ENCODE measurements at regions not wholly inside any gene's neighbourhood (a gene's known extent, or its start where the extent isn't known, plus 50 kb on each side); places are given as distances from the start of the nearest gene placed in this dataset.

DNA sequence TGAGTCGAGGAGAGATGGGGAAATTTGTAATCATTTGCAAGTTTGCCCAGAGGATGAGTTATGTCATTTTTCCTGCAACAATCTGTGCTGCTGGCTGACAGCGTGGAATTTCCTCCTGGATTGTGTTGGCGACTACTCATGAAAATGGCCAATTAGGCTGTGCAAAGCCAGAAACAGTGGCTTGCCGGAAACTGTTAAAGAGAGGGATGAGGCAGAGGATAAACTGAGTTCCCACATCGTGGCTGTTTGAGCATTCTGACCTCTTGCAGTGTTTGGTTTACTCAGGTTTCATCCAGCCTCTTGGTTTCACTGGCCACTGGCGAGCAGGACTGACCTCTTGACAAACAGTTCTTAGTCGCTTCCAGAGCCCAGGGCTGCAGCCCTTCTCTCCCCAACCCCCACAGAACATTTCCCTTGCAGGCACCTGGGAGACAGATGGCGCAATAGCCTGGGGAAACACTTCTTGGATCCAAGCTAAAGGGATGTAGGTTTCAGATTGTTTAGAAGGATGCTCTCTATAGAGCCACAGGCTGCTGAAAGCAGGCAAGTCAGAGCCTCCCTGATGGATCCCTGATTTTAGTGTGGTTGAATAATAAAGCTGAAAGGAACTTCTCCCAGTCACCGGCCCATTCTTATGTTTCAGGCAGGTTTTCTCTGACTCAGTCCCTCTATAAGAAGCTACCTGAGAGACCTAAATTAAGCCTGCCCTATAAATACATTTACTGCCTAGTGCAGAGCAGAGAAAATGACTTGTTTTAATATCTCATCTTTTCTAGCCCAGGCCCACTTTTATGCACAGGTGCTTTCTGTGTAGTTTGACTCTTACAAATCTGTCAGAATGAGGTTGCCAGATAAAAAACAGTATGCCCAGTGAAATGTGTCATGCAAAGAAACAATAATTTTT, 92.8 kb upstream of the UBE2E1 start:
- peak; percentile 85 for ATAC-seq (ENCODE audit: low FRiP score)
- DNase-seq (ENCODE audit: low spot score), result no peak
- TF ChIP-seq, protein P1, sequence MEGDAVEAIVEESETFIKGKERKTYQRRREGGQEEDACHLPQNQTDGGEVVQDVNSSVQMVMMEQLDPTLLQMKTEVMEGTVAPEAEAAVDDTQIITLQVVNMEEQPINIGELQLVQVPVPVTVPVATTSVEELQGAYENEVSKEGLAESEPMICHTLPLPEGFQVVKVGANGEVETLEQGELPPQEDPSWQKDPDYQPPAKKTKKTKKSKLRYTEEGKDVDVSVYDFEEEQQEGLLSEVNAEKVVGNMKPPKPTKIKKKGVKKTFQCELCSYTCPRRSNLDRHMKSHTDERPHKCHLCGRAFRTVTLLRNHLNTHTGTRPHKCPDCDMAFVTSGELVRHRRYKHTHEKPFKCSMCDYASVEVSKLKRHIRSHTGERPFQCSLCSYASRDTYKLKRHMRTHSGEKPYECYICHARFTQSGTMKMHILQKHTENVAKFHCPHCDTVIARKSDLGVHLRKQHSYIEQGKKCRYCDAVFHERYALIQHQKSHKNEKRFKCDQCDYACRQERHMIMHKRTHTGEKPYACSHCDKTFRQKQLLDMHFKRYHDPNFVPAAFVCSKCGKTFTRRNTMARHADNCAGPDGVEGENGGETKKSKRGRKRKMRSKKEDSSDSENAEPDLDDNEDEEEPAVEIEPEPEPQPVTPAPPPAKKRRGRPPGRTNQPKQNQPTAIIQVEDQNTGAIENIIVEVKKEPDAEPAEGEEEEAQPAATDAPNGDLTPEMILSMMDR (IDR thresholded peaks at IDR 0.05), result no peak

DNA sequence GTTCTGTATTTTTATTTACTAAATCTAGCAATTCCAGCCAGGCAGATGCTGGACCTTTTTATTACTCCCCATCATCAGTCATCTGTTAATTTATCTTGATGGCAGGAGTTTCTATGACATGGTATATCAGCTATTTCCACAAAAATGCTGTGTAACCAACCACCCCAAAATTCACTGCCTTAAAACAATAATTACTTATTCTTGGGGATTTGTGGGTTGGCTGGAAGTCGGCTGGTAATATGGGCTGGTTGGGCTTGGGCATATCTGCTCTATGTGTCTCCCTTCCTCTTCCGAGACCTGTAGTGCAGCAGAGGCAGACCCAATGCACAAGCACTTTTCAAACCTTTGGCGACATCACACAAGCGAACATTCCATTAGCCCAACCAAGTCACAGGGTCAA, 92.1 kb upstream of the UBE2E1 start:
- TF ChIP-seq, protein P1 (IDR thresholded peaks at IDR 0.05), result no peak
- no peak for ATAC-seq (ENCODE audit: low FRiP score)
- no peak for DNase-seq (ENCODE audit: low spot score)

DNA sequence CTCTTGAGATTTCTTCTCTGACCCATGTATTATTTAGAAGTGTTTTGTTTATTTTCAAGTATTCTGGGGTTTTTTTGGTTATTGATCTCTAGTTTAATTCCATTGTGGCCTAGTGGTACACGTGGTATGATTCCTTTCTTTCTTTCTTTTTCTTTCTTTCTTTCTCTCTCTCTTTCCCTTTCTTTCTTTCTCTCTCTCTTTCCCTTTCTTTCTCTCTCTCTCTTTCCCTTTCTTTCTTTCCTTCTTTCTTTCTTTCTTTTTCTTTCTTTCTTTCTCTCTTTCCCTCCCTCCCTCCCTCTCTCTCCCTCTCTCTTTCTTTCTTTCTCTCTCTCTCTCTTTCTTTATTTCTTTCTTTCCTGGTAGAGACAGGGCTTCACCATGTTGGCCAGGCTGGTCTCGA, 85.7 kb upstream of the UBE2E1 start:
- DNase-seq (ENCODE audit: low spot score), result no peak
- ATAC-seq (ENCODE audit: low FRiP score), result no peak
- TF ChIP-seq, protein P1 (IDR thresholded peaks at IDR 0.05), result no peak

DNA sequence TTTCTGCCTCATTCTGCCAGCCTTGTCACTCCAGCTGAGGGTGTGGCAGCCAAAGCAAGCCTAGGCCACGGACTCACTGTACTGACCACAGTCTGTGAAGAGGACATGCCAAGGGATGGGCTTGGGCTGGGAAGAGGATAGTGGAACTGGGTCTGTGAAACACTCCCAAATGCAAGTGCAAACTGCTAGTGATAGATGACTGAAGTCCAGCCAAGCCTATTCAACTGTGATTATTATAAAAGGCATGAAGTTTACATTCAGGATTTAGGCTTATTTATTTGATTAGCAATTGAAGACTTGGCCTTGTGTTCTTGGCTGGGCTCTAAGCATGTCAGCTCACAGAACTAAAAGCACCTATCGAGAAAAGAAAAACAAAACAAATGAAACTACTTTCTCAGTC, 84.9 kb upstream of the UBE2E1 start:
- ATAC-seq (ENCODE audit: low FRiP score), result no peak
- TF ChIP-seq, protein P1 (IDR thresholded peaks at IDR 0.05), result no peak
- DNase-seq (ENCODE audit: low spot score), result no peak

DNA sequence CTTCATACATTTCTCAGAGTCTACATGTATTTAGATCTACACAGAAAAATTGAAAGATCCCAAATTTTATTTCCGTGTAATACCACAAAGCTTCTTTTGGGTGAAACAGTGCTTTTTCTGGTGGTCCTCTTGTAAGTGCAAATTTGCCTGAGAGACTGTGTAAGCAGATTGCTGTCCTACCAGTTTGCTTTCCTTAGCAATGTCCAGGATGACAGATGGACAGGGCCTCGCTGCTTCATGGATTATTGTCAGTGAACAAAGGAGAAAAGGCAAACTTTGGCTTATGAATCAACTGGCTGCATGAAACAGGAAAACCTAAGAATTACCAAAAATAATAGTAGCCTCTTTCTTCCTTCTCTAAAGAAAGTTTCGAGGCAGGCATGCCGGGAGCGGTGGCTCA, 82.6 kb upstream of the UBE2E1 start:
- DNase-seq (ENCODE audit: low spot score) (no peak), ATAC-seq (ENCODE audit: low FRiP score) (no peak)
- TF ChIP-seq, protein P1 (IDR thresholded peaks at IDR 0.05), result no peak

DNA sequence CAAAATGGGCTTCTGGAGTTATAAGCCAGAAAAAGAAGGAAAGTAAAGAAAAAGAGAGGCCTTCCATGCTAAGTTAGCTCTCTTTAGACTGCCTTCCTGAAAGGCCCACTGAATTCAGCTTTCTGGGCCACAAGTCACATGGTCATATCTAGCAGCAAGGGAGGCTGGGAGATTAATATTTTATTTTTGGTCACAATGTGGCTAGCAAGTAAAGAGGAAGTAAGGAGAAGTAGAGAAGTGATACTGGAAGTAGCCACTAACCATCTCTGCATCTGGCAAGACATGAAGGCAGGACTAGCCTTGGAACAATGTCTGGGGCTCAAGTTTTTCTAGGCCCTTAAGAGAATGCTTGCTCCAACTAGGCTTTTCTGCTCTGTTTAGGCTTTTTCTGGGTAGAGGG, 81.8 kb upstream of the UBE2E1 start:
- no peak for ATAC-seq (ENCODE audit: low FRiP score)
- no peak for DNase-seq (ENCODE audit: low spot score)
- TF ChIP-seq, protein P1 (IDR thresholded peaks at IDR 0.05), result no peak
